ENCODE measurements at regions not wholly inside any gene's neighbourhood (a gene's known extent, or its start where the extent isn't known, plus 50 kb on each side); places are given as distances from the start of the nearest gene placed in this dataset.

DNA sequence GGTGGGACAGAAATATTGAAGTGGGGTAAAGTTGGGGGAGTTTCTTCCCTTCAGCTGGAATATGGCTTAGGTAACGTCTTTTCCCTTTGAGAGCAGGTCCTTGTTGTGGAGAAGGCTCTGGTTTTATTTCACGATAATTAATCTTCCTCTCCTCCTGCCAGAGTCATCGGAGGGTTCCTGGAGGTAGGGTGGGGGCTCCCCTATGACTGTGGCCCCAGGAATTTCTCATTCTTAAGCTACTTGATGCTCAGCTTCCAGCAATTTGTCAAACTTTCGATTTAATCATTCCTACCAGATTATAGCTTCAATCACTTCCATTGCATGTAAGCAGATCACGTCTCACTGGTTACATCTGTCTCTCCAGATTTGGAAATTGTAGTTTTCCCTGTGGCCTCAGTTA is 242.8 kb upstream of the PLET1 start:
- H3K27ac ChIP-seq, result no peak overlapping the region
- no peak overlapping the region for H3K4me3 ChIP-seq
- no peaks in the 10 kb centered on the region for H3K27me3 ChIP-seq
- DNase-seq (ENCODE audit: low spot score in 2 of 2), result no peak
- TF ChIP-seq, protein P1, sequence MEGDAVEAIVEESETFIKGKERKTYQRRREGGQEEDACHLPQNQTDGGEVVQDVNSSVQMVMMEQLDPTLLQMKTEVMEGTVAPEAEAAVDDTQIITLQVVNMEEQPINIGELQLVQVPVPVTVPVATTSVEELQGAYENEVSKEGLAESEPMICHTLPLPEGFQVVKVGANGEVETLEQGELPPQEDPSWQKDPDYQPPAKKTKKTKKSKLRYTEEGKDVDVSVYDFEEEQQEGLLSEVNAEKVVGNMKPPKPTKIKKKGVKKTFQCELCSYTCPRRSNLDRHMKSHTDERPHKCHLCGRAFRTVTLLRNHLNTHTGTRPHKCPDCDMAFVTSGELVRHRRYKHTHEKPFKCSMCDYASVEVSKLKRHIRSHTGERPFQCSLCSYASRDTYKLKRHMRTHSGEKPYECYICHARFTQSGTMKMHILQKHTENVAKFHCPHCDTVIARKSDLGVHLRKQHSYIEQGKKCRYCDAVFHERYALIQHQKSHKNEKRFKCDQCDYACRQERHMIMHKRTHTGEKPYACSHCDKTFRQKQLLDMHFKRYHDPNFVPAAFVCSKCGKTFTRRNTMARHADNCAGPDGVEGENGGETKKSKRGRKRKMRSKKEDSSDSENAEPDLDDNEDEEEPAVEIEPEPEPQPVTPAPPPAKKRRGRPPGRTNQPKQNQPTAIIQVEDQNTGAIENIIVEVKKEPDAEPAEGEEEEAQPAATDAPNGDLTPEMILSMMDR (IDR thresholded peaks at IDR 0.05), result no peak
- no peaks in the 10 kb centered on the region for H3K36me3 ChIP-seq
- intact Hi-C loops (cut with DNase I), result no loop called here
- no peaks in the 10 kb centered on the region for H3K9me3 ChIP-seq
- no peaks in the 10 kb centered on the region for H3K4me1 ChIP-seq

DNA sequence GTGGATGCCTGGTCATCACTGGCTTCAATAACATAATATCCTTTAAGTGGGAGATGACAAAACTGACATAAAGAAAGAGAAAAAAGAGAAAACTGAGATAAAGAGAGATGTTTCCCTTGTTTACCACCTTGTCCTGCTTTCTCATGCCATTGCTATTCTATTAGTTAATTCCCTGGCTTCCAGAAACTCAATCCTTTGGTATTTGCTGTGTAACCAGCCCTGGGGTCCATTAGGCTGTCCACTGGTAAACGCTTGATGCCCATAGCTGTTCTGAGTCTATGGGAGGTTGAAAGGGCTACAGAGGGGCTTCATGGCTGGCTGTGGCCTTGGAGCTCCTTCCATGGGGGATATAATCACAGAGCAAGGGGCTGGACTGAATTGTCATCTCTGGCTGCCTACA is 243.4 kb upstream of the PLET1 start:
- H3K27ac ChIP-seq, result no peak overlapping the region
- H3K4me3 ChIP-seq, result no peak overlapping the region
- no peaks in the 10 kb centered on the region for H3K4me1 ChIP-seq
- TF ChIP-seq, protein P1 (IDR thresholded peaks at IDR 0.05), result no peak
- H3K36me3 ChIP-seq, result no peaks in the 10 kb centered on the region
- DNase-seq (ENCODE audit: low spot score in 2 of 2), result no peak
- no peaks in the 10 kb centered on the region for H3K9me3 ChIP-seq
- no peaks in the 10 kb centered on the region for H3K27me3 ChIP-seq
- intact Hi-C loops (cut with DNase I), result no loop called here

DNA sequence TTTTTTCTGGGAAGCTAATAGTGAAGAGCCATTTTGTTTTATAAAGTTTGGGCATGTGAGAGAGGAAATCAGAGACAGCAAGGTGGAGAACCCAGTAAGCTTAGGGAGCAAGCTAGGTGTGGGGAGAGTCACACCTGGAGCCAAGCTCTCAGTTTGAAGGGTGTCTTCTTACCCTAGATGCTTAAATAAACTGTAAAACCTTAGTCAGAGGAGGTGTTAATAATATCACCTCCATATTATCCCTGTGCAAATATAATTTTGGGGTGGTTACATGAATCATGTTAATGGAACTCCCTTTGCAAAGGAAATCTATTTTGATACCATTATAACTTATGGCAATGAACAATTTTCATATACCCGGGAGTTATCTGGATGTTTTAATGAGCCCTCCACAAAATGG is 246.2 kb upstream of the PLET1 start:
- no peaks in the 10 kb centered on the region for H3K9me3 ChIP-seq
- TF ChIP-seq, protein P1 (IDR thresholded peaks at IDR 0.05), result no peak
- no peak for DNase-seq (ENCODE audit: low spot score in 2 of 2)
- H3K27me3 ChIP-seq, result no peaks in the 10 kb centered on the region
- H3K4me1 ChIP-seq, result no peaks in the 10 kb centered on the region
- intact Hi-C loops (cut with DNase I), result no loop called here
- no peak overlapping the region for H3K27ac ChIP-seq
- no peak overlapping the region for H3K4me3 ChIP-seq
- H3K36me3 ChIP-seq, result no peaks in the 10 kb centered on the region

DNA sequence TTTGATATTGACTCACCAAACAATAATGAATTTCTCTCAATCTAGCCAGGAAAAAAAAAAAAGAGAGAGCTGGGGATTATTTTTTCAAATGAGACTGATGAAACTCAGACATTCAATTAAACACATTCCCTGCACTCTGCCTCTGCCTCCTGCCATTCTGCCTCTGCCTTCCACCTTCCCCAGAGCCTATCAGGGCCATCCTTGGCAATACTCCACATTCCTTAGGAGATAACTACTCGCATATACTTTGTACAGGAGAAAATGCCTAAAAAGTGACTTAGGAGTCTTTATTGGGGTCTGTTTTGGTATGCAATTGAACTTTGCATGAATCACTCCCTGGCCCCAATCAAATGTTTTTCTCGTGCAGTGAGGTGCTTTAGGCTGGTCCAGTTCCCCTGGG is 246.6 kb upstream of the PLET1 start:
- no peaks in the 10 kb centered on the region for H3K27me3 ChIP-seq
- intact Hi-C loops (cut with DNase I), result no loop called here

DNA sequence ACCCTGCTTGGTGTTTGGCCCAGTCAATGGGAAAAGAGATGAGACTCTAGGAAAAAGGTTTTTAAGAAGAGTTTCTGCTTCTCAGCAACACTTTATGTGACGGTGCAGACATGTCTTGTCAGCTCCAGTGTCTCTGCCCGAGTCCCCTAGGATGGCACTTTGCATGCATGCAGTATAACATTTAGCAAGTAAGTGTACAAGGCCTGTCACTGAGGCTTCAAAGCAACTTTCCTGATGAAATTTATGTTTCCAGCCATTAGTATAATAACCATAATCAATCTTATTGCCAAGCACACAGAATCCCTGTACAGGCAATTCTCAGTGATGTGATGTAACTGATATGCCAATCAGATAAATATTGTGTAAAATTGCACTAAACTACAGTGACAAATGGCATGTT is 248.1 kb upstream of the PLET1 start:
- TF ChIP-seq, protein P1 (IDR thresholded peaks at IDR 0.05), result no peak
- H3K27me3 ChIP-seq, result no peaks in the 10 kb centered on the region
- intact Hi-C loops (cut with DNase I), result no loop called here
- H3K9me3 ChIP-seq, result no peaks in the 10 kb centered on the region
- no peaks in the 10 kb centered on the region for H3K36me3 ChIP-seq
- no peak for DNase-seq (ENCODE audit: low spot score in 2 of 2)
- H3K4me1 ChIP-seq, result no peaks in the 10 kb centered on the region
- no peak overlapping the region for H3K27ac ChIP-seq
- no peak overlapping the region for H3K4me3 ChIP-seq

More for the DNA sequence above, 246.6 kb upstream of the PLET1 start:
- TF ChIP-seq, protein P1 (IDR thresholded peaks at IDR 0.05), result no peak
- H3K4me3 ChIP-seq, result no peak overlapping the region
- DNase-seq (ENCODE audit: low spot score in 2 of 2), result no peak
- no peak overlapping the region for H3K27ac ChIP-seq
- no peaks in the 10 kb centered on the region for H3K4me1 ChIP-seq
- H3K9me3 ChIP-seq, result no peaks in the 10 kb centered on the region
- no peaks in the 10 kb centered on the region for H3K36me3 ChIP-seq

DNA sequence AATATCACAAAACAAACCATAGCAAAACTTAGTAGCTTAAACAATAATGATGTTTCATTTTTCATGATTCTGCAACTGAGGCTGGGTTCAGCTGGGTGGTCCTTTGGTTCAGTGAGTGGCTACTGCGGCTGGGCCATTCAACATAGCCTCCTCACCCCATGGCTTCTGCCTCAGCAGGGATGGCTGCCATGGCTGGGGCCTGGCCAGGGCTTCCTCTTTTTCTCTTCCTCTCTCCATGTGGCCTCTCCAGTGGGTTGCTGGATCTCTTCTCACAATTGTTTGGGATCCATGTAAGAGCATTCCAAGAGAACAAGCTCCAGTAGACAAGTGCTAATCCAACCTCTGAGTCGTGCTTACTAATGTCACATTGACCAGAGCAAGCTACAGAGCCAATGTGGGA is 248.6 kb upstream of the PLET1 start:
- no peaks in the 10 kb centered on the region for H3K9me3 ChIP-seq
- H3K4me3 ChIP-seq, result no peak overlapping the region
- DNase-seq (ENCODE audit: low spot score in 2 of 2), result no peak
- intact Hi-C loops (cut with DNase I), result no loop called here
- H3K27ac ChIP-seq, result no peak overlapping the region
- H3K4me1 ChIP-seq, result no peaks in the 10 kb centered on the region
- no peaks in the 10 kb centered on the region for H3K27me3 ChIP-seq
- no peaks in the 10 kb centered on the region for H3K36me3 ChIP-seq
- TF ChIP-seq, protein P1 (IDR thresholded peaks at IDR 0.05), result no peak
